AG09309 (cell line): ENCODE measurements at regions not wholly inside any gene's neighbourhood (a gene's known extent, or its start where the extent isn't known, plus 50 kb on each side); places are given as distances from the start of the nearest gene placed in this dataset.

Experiments used
- DNase-seq: peaks from one replicate; pipeline ENCODE4 v3.0.0-alpha.2; 2010; ENCODE audit warnings: low read depth
- H3K4me3 ChIP-seq: 2 replicates; pipeline ENCODE4 v1.5.1; 2011; ENCODE audit warnings: mild to moderate bottlenecking, low read depth, low read length, moderate library complexity; ENCODE audit not compliant: control insufficient read depth
- TF ChIP-seq, protein P1 (sequence below): IDR thresholded peaks from 2 replicates; pipeline ENCODE4 v1.5.1; 2011; ENCODE audit warnings: mild to moderate bottlenecking, low read depth, low read length, inconsistent platforms; ENCODE audit not compliant: insufficient read depth, control insufficient read depth; ENCODE audit errors: missing control alignments

DNA sequence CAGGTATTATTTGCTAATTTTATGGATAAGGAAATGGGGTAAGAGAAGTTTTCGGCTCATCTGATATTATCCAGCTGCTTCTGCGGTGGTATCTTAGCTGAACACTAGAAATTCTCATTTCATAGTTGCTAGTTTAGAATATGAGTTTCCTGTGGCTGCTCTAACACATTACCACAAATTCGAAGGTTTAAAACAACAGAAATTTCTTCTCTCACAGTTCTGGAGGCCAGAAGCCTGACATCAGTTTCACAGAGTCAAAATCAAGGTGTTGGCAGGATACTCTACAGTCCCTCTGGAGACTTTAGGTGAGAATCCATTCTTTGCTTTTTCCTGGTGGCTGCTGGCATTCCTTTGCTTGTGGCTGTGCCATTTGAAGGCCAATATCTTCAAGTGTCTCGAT lies 205.9 kb downstream of the PTEN start:
- H3K4me3 ChIP-seq, result no peak overlapping the region
- TF ChIP-seq, protein P1, sequence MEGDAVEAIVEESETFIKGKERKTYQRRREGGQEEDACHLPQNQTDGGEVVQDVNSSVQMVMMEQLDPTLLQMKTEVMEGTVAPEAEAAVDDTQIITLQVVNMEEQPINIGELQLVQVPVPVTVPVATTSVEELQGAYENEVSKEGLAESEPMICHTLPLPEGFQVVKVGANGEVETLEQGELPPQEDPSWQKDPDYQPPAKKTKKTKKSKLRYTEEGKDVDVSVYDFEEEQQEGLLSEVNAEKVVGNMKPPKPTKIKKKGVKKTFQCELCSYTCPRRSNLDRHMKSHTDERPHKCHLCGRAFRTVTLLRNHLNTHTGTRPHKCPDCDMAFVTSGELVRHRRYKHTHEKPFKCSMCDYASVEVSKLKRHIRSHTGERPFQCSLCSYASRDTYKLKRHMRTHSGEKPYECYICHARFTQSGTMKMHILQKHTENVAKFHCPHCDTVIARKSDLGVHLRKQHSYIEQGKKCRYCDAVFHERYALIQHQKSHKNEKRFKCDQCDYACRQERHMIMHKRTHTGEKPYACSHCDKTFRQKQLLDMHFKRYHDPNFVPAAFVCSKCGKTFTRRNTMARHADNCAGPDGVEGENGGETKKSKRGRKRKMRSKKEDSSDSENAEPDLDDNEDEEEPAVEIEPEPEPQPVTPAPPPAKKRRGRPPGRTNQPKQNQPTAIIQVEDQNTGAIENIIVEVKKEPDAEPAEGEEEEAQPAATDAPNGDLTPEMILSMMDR, result no peak
- DNase-seq, result no peak

DNA sequence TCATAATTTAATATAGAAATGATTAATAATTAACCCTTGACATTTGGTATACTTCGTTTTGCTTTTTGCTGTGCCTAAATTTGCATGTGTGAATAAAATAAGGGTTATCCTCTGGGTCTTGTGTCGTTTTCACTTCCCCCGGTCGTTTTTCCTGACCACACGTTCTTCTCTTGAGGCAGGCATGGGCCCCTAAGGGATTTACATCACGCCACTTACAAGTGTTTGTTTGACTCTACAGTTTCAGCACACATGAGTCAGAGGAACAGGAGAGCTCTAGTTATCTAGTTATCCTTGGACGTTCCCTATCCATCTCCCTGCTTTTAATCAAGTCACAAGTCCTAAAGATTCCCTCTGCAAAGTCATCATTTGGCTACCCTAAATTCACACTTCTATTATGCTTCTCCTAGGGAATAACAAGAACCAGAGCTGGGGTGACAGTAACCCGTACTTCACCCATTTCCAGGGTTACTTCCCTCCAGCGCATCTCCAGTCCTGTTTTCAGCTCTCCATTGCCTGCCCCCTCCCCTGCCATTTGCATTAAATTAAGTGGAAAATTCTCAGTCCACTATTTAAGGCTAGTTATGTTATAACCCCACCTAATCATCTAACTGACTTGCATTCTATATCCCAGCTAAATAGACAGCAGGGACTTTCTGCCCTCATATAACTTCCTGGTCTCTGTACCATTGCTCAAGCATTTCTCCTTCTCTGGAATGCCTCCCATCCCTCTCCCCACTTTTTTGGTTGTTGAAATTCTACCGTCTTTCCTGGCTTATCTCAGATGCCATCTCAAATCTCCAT lies 206.9 kb downstream of the PTEN start:
- TF ChIP-seq, protein P1, result no peak
- no peak for DNase-seq
- H3K4me3 ChIP-seq, result no peak overlapping the region

DNA sequence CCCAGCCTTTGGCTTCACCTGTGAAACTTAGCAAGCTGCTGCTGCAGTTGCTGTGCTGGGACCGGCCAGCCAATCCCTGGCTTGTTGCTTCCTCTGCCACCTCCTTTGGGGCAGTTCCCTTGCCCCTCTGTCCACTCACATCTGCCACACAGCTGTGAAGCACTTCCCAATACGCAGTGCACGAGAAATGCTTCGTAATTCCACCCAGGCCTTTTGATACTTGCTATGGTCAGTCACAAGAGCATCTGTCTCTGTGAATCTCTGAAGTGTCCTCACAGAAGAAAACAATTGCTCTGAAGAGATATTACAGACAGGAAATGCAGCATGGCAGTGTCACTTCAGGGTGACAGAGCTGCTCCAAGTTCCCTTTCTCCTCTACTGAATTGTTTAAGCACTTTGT lies 208.5 kb downstream of the PTEN start:
- DNase-seq, result no peak
- TF ChIP-seq, protein P1, result no peak
- no peak overlapping the region for H3K4me3 ChIP-seq

DNA sequence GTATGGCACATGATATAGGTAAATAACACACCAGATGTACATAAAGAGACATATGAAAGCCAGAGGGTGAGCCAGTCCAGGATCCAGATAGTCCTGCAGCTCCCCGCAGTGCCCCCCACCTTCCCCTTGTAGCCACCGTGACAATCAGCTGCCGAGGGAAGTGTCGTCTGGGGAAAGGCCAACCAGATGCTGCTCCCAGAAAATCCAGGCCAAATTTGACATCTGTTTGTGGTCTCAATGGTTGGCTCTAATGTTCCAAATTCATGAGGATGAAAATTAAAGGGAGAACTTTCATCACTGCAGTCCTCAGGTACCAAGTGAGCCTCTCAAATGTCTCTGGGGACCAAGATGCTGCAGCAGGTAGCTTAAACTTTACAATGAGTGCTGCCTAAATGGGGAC lies 210.3 kb downstream of the PTEN start:
- no peak overlapping the region for H3K4me3 ChIP-seq
- no peak for DNase-seq
- TF ChIP-seq, protein P1, result no peak

DNA sequence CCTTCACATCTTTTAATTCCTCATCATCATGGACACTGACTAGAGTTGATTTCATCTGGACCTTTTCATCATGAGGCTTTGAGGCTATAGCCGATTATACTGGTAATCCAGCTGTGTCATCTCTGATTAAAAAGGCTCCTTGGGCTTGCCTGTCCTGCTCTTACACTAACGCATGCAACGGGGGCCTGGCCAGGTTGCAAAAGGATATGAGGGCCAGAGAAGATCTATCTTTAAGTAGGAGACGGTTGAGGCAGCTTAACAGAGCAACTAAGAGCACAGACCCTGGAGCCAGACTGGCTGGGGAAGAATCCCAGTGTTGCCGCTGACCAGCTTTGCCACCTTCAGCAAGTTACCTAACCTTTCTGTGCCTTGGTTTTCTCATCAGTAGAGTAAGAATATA lies 211.5 kb downstream of the PTEN start:
- no peak overlapping the region for H3K4me3 ChIP-seq
- TF ChIP-seq, protein P1, result no peak
- DNase-seq, result no peak

DNA sequence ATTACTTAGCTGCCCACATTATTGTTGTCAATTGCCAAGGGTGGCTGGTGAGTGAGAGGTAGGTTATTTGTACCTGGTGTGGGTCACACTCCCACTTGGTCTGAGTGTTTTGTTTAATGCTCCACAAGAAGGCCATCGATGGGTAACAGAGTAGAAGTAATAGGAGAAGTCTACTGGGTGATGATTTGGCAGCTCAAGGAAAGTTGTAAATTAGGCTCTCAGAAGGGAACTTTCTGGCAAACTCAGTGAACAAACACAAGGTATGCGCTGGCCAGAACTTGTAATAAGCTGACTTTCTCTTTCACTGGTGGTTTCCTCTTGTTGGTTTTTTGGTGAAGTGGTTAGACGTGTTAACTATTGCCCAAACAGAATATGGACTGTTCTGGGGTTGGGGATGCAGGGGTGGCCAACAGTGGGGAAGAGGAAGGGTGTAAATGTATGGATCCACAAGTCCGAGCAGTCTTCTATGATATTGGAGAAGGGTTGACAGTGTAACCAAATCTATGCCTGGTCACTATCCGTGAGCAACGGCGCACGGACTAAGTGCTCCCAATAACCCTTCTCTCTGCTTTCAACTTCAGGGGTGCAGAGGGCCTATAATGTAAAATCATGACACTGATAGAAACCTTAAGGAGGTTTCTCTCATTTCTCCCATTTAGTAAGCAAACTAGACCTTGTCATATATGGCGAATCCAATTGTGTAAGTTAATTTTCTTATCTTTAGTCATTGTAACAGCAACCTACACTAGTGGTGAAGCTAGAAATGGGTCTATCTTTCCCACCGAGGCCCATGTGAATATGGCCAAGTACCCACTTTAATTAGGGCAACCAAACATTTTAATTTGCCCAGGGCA lies 212.8 kb downstream of the PTEN start:
- DNase-seq, result no peak
- TF ChIP-seq, protein P1, result no peak
- no peak overlapping the region for H3K4me3 ChIP-seq
